OCI-M2 (cell line): ENCODE measurements at regions not wholly inside any gene's neighbourhood (a gene's known extent, or its start where the extent isn't known, plus 50 kb on each side); places are given as distances from the start of the nearest gene placed in this dataset.
"Not testable (repeated sequence)": the region's sequence is repeated elsewhere in the genome, so short reads cannot be mapped to it uniquely, and the experiment has no call there.

Source experiments
- DNase-seq: peaks from one replicate; lab custom pipeline; 2025; ENCODE audit not compliant: unreplicated experiment; lab: John Stamatoyannopoulos, UW

- no peak for DNase-seq
Observed at GRCh38 chr15:35211240-35211902, 126.3 kb upstream of the NANOGP8 start.

GRCh38 chr15:35210370-35210769 lies 125.3 kb upstream of the NANOGP8 start:
- no peak for DNase-seq

GRCh38 chr15:35209838-35210237 lies 124.7 kb upstream of the NANOGP8 start:
- no peak for DNase-seq

GRCh38 chr15:35208353-35208752 lies 123.3 kb upstream of the NANOGP8 start:
- no peak for DNase-seq

GRCh38 chr15:35206060-35206675 lies 121.1 kb upstream of the NANOGP8 start:
- DNase-seq, result no peak

GRCh38 chr15:35198197-35198596 lies 113.1 kb upstream of the NANOGP8 start:
- no peak for DNase-seq

GRCh38 chr15:35197754-35198153 lies 112.7 kb upstream of the NANOGP8 start:
- DNase-seq, result no peak

GRCh38 chr15:35197306-35197705 lies 112.2 kb upstream of the NANOGP8 start:
- no peak for DNase-seq

- DNase-seq, result no peak
Observed at GRCh38 chr15:35196273-35196672, 111.2 kb upstream of the NANOGP8 start.

GRCh38 chr15:35195649-35196048 lies 110.6 kb upstream of the NANOGP8 start:
- DNase-seq, result no peak

- no peak for DNase-seq
Observed at GRCh38 chr15:35195031-35195430, 109.9 kb upstream of the NANOGP8 start.

- DNase-seq, result no peak
Observed at GRCh38 chr15:35194296-35194695, 109.2 kb upstream of the NANOGP8 start.

GRCh38 chr15:35191783-35192182 lies 106.7 kb upstream of the NANOGP8 start:
- no peak for DNase-seq

- no peak for DNase-seq
Observed at GRCh38 chr15:35186346-35186745, 101.3 kb upstream of the NANOGP8 start.

- no peak for DNase-seq
Observed at GRCh38 chr15:35184646-35185045, 99.6 kb upstream of the NANOGP8 start.

GRCh38 chr15:35182841-35183479 lies 97.9 kb upstream of the NANOGP8 start:
- no peak for DNase-seq

- DNase-seq, result no peak
Observed at GRCh38 chr15:35181538-35181937, 96.4 kb upstream of the NANOGP8 start.

GRCh38 chr15:35179739-35180138 lies 94.6 kb upstream of the NANOGP8 start:
- DNase-seq, result no peak

GRCh38 chr15:35178186-35178585 lies 93.1 kb upstream of the NANOGP8 start:
- DNase-seq, result not testable (repeated sequence)

- no peak for DNase-seq
Observed at GRCh38 chr15:35174948-35175347, 89.9 kb upstream of the NANOGP8 start.

- no peak for DNase-seq
Observed at GRCh38 chr15:35173444-35174118, 88.5 kb upstream of the NANOGP8 start.

- DNase-seq, result no peak
Observed at GRCh38 chr15:35170207-35170606, 85.1 kb upstream of the NANOGP8 start.
